Endothelial cell of umbilical vein (primary cell): ENCODE measurements at regions not wholly inside any gene's neighbourhood (a gene's known extent, or its start where the extent isn't known, plus 50 kb on each side); places are given as distances from the start of the nearest gene placed in this dataset.

ENCODE experiments used
- BruUV-seq: library from RNA; stranded (reverse); fragments of 400-500 nt; replicated peaks from 2 replicates; lab custom pipeline; 2021; lab: Mats Ljungman, UMichigan
- CTCF ChIA-PET: fragments of 300-600, 350-600 bp; sonication (Branson Sonifier 250); formaldehyde crosslinking; loops from one replicate; lab custom pipeline; 2021; ENCODE audit warnings: antibody characterized with exemption, inconsistent platforms; lab: Charles Lee
- POLR2A ChIA-PET: fragments of 300-600, 350-600 bp; sonication (Branson Sonifier 250); formaldehyde crosslinking; loops from one replicate; lab custom pipeline; 2021; ENCODE audit warnings: antibody characterized with exemption, inconsistent platforms; lab: Charles Lee
- DNase-seq: peaks from one replicate; pipeline ENCODE4 v3.0.0-alpha.2; 2011; ENCODE audit warnings: low read depth, low spot score
- FAIRE-seq: peaks from 2 replicates; lab custom pipeline; 2011; peaks lifted over from hg19 to GRCh38; lab: Jason Lieb, UNC
- H2AFZ ChIP-seq: 2 replicates; pipeline ENCODE4 v1.6.0; 2012; ENCODE audit warnings: low read depth, low read length, control low read depth, inconsistent platforms
- H3K27ac ChIP-seq: 2 replicates; pipeline ENCODE4 v1.5.1; 2011; ENCODE audit warnings: low read depth, mild to moderate bottlenecking, control low read depth, low read length, moderate library complexity; ENCODE audit not compliant: insufficient read depth
- H3K27me3 ChIP-seq, 2 experiments: 2 replicates each; pipeline versions ENCODE4 v1.6.0 to v1.6.1; 2011; ENCODE audit warnings: low read length in 2 of 2, mixed read lengths in 1 of 2; ENCODE audit not compliant: control insufficient read depth in 2 of 2, insufficient read depth in 2 of 2
- H3K36me3 ChIP-seq, 2 experiments: 2 replicates in 1 of 2; 3 replicates in 1 of 2; pipeline ENCODE4 v1.5.1; 2011; ENCODE audit warnings: low read length in 2 of 2, mild to moderate bottlenecking in 1 of 2, moderate library complexity in 1 of 2; ENCODE audit not compliant: control insufficient read depth in 2 of 2, insufficient read depth in 2 of 2; ENCODE audit errors: extremely low read depth in 1 of 2
- H3K4me1 ChIP-seq: 3 replicates; pipeline ENCODE4 v1.5.1; 2011; ENCODE audit warnings: mild to moderate bottlenecking, low read length; ENCODE audit not compliant: control insufficient read depth, insufficient read depth; ENCODE audit errors: extremely low read depth
- H3K4me2 ChIP-seq: 2 replicates; pipeline ENCODE4 v1.6.1; 2011; ENCODE audit warnings: low read length, control low read depth, mixed read lengths; ENCODE audit not compliant: insufficient read depth
- H3K4me3 ChIP-seq, 3 experiments: fragments of 200-600 bp in 1 of 3; sonication (generic), shearing (Covaris generic) in 1 of 3; replicated peaks in 1 of 3; 2 replicates each; pipeline ENCODE4 v1.5.1; 2011 to 2016; ENCODE audit warnings: control low read depth in 3 of 3, low read length in 3 of 3, mild to moderate bottlenecking in 2 of 3, inconsistent platforms in 1 of 3, low read depth in 1 of 3, moderate library complexity in 1 of 3; ENCODE audit not compliant: insufficient read depth in 1 of 3
- H3K79me2 ChIP-seq: 2 replicates; pipeline ENCODE4 v1.6.0; 2012; ENCODE audit warnings: low read length, inconsistent platforms; ENCODE audit not compliant: control insufficient read depth, insufficient read depth
- H3K9ac ChIP-seq: replicated peaks from 2 replicates; pipeline ENCODE3; 2011; ENCODE audit warnings: low read length, control low read depth; ENCODE audit not compliant: insufficient read depth; ENCODE audit errors: extremely low read depth
- H3K9me1 ChIP-seq: replicated peaks from 3 replicates; pipeline ENCODE4 v1.6.0; 2011; ENCODE audit warnings: mild to moderate bottlenecking, low read length; ENCODE audit not compliant: control insufficient read depth, insufficient read depth; ENCODE audit errors: extremely low read depth
- H3K9me3 ChIP-seq: replicated peaks from 2 replicates; pipeline ENCODE4 v1.5.1; 2012; ENCODE audit warnings: low read length, inconsistent platforms; ENCODE audit not compliant: control insufficient read depth, insufficient read depth
- H4K20me1 ChIP-seq: replicated peaks from 2 replicates; pipeline ENCODE3; 2011; ENCODE audit warnings: mild to moderate bottlenecking, low read length; ENCODE audit not compliant: control insufficient read depth, insufficient read depth; ENCODE audit errors: extremely low read depth
- EZH2 ChIP-seq: IDR thresholded peaks from 2 replicates; pipeline ENCODE4 v1.6.1; 2012; ENCODE audit warnings: borderline replicate concordance, low read depth, mild to moderate bottlenecking, moderate library complexity, low read length, inconsistent platforms; ENCODE audit not compliant: severe bottlenecking
- FOS ChIP-seq: IDR thresholded peaks from 2 replicates; pipeline ENCODE4 v1.6.1; 2011; ENCODE audit warnings: mild to moderate bottlenecking, low read length, moderate library complexity, borderline replicate concordance; ENCODE audit not compliant: insufficient read depth
- GATA2 ChIP-seq: IDR thresholded peaks from 2 replicates; pipeline ENCODE4 v1.7.0; 2011; ENCODE audit warnings: low read depth, mild to moderate bottlenecking, moderate library complexity, mixed read lengths, low read length; ENCODE audit not compliant: insufficient read length, insufficient read depth
- JUN ChIP-seq: IDR thresholded peaks from 2 replicates; pipeline ENCODE4 v1.6.1; 2011; ENCODE audit warnings: borderline replicate concordance, low read depth; ENCODE audit not compliant: insufficient read length, insufficient read depth
- MAX ChIP-seq: IDR thresholded peaks from 2 replicates; pipeline ENCODE4 v1.6.1; 2011; ENCODE audit not compliant: insufficient read depth, insufficient read length
- MYC ChIP-seq: IDR thresholded peaks from one replicate; pipeline ENCODE4 v1.6.1; 2011; ENCODE audit warnings: mild to moderate bottlenecking, low read depth, low read length
- POLR2A ChIP-seq: IDR thresholded peaks from 2 replicates; pipeline ENCODE4 v1.6.1; 2012; ENCODE audit warnings: low read depth, mild to moderate bottlenecking, control low read depth, low read length
- POLR2AphosphoS5 ChIP-seq: IDR thresholded peaks from 2 replicates; pipeline ENCODE4 v1.6.1; 2012; ENCODE audit warnings: low read depth, mild to moderate bottlenecking, control low read depth, low read length, moderate library complexity; ENCODE audit not compliant: insufficient read depth
- dilution Hi-C: fragments of 300-500 bp; cut with MboI; formaldehyde crosslinking; loops from one replicate; pipeline ENCODE4 v1.15.0; 2019; ENCODE audit warnings: low sequenced_read_pairs; ENCODE audit not compliant: extremely low pct_ligation_motif_present
- intact Hi-C: fragments of 100-400 bp; cut with micrococcal nuclease; formaldehyde crosslinking; loops from one replicate; pipeline ENCODE4 v1.10.0; 2022
- TF ChIP-seq, protein P1 (sequence below), 2 donors: IDR thresholded peaks; 1 replicate in 1 of 2; 2 replicates in 1 of 2; pipeline ENCODE4 v1.5.1; 2011; ENCODE audit warnings: low read length in 2 of 2, mild to moderate bottlenecking in 2 of 2, moderate library complexity in 2 of 2, control low read depth in 1 of 2, inconsistent platforms in 1 of 2, low read depth in 1 of 2; ENCODE audit not compliant: insufficient read depth in 1 of 2; ENCODE audit errors: extremely low read depth in 1 of 2

DNA sequence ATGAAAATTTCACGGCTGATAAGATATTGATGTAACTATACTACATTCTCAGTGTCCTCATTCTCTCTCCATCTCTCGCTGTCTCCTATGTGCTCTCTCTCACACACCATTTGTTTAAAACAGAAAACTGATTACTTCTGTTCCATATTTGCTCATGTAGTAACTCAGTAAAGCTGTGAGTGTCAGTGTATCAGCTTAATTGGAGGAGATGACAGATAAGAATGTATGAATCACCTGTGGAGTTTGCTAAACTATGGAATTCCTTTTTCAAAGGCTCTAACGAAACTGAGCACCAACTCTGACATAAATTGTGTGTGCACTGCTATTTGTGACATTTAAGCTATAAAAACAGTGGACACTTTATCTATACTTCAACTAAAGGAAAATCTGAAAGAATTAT, 1080.0 kb downstream of the DSC3 start:
- TF ChIP-seq MAX (no peak), EZH2 (no peak), MYC (no peak)
- TF ChIP-seq, protein P1, sequence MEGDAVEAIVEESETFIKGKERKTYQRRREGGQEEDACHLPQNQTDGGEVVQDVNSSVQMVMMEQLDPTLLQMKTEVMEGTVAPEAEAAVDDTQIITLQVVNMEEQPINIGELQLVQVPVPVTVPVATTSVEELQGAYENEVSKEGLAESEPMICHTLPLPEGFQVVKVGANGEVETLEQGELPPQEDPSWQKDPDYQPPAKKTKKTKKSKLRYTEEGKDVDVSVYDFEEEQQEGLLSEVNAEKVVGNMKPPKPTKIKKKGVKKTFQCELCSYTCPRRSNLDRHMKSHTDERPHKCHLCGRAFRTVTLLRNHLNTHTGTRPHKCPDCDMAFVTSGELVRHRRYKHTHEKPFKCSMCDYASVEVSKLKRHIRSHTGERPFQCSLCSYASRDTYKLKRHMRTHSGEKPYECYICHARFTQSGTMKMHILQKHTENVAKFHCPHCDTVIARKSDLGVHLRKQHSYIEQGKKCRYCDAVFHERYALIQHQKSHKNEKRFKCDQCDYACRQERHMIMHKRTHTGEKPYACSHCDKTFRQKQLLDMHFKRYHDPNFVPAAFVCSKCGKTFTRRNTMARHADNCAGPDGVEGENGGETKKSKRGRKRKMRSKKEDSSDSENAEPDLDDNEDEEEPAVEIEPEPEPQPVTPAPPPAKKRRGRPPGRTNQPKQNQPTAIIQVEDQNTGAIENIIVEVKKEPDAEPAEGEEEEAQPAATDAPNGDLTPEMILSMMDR (IDR thresholded peaks at IDR 0.05; ENCODE audit: extremely low read depth in 1 of 2, insufficient read depth in 1 of 2, low read depth in 1 of 2, low read length in 2 of 2) = no peak
- BruUV-seq = no TSS peak
- Histone ChIP-seq H3K27me3 (no peaks in the 10 kb centered on the region), H3K9me3 (no peaks in the 10 kb centered on the region), H3K27ac (no peak overlapping the region), H3K9ac (no peak overlapping the region), H3K4me2 (no peak overlapping the region), H3K36me3 (no peaks in the 10 kb centered on the region), H2AFZ (no peak overlapping the region), H3K4me1 (no peaks in the 10 kb centered on the region), H3K4me3 (no peak overlapping the region), H3K79me2 (no peaks in the 10 kb centered on the region), H4K20me1 (no peaks in the 10 kb centered on the region), H3K9me1 (no peaks in the 10 kb centered on the region)
- ChIA-PET CTCF (no interaction called here), POLR2A (no interaction called here)
- dilution Hi-C loops = no loop called here
- intact Hi-C loops = no loop called here
- FAIRE-seq = no peak
- DNase-seq = no peak

DNA sequence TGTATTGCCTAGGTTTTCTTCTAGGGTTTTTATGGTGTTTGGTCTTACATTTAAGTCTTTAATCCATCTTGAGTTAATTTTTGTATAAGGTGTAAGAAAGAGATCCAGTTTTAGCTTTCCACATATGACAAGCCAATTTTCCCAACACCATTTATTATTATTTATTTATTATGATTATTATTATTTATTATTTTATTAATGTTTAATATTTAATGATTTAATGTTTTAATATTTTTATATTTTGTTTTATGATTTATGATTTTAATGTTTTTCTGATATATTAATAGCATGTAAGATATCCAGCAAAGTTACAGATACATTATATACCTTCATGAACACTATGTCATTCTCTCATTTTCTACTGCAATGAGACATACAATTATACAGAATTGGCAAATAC, 1082.0 kb downstream of the DSC3 start:
- no peaks in the 10 kb centered on the region for H3K9me3 ChIP-seq
- H2AFZ ChIP-seq = no peak overlapping the region
- ChIA-PET POLR2A (no interaction called here), CTCF (no interaction called here)
- no peaks in the 10 kb centered on the region for H3K27me3 ChIP-seq
- H3K4me1 ChIP-seq = no peaks in the 10 kb centered on the region
- no peak for FAIRE-seq
- H3K36me3 ChIP-seq = no peaks in the 10 kb centered on the region
- no peak for TF ChIP-seq POLR2A
- TF ChIP-seq JUN = no peak
- no peak for TF ChIP-seq EZH2
- TF ChIP-seq GATA2 = no peak
- TF ChIP-seq MYC = no peak
- TF ChIP-seq MAX = no peak
- TF ChIP-seq, protein P1 (IDR thresholded peaks at IDR 0.05; ENCODE audit: extremely low read depth in 1 of 2, insufficient read depth in 1 of 2, low read depth in 1 of 2, low read length in 2 of 2) = no peak
- TF ChIP-seq FOS = no peak
- TF ChIP-seq POLR2AphosphoS5 = no peak
- no peak overlapping the region for H3K4me2 ChIP-seq
- H3K9ac ChIP-seq = no peak overlapping the region
- H4K20me1 ChIP-seq = no peaks in the 10 kb centered on the region
- dilution Hi-C loops = no loop called here
- DNase-seq = no peak
- intact Hi-C loops = no loop called here
- no peaks in the 10 kb centered on the region for H3K79me2 ChIP-seq
- no peak overlapping the region for H3K27ac ChIP-seq
- no peaks in the 10 kb centered on the region for H3K9me1 ChIP-seq
- BruUV-seq = no TSS peak
- H3K4me3 ChIP-seq = no peak overlapping the region
